Stomach (tissue), 4 donors: ENCODE measurements at regions not wholly inside any gene's neighbourhood (a gene's known extent, or its start where the extent isn't known, plus 50 kb on each side); places are given as distances from the start of the nearest gene placed in this dataset.

ENCODE experiments used
- EP300 ChIP-seq: sonication (generic); formaldehyde crosslinking; IDR thresholded peaks from one replicate; pipeline ENCODE4 v1.6.1; 2017; ENCODE audit warnings: antibody characterized with exemption
- TF ChIP-seq, protein P1 (sequence below), 7 experiments: fragments of 450-650 bp in 4 of 7; fragments of 200-600 bp in 3 of 7; sonication (generic) in 3 of 7; IDR thresholded peaks; one replicate each; pipeline ENCODE4 v1.5.1; 2016 to 2019; ENCODE audit warnings: antibody characterized with exemption in 7 of 7, control low read depth in 2 of 7, mild to moderate bottlenecking in 1 of 7

DNA sequence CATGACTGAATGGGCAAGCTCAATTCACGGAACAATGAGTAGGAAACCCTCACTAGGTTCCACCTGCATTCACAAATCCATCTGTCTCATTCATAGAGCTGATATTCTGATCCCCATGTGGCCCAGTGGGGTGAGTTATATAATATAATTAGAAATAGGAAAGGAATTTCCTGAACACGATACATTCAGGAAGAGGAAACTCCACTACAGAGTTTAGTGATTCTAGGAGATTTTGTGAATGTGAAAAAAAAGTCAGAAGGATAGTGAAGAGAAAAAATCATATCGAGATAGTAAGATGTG, 471.2 kb downstream of the GASK1B start:
- TF ChIP-seq, protein P1, sequence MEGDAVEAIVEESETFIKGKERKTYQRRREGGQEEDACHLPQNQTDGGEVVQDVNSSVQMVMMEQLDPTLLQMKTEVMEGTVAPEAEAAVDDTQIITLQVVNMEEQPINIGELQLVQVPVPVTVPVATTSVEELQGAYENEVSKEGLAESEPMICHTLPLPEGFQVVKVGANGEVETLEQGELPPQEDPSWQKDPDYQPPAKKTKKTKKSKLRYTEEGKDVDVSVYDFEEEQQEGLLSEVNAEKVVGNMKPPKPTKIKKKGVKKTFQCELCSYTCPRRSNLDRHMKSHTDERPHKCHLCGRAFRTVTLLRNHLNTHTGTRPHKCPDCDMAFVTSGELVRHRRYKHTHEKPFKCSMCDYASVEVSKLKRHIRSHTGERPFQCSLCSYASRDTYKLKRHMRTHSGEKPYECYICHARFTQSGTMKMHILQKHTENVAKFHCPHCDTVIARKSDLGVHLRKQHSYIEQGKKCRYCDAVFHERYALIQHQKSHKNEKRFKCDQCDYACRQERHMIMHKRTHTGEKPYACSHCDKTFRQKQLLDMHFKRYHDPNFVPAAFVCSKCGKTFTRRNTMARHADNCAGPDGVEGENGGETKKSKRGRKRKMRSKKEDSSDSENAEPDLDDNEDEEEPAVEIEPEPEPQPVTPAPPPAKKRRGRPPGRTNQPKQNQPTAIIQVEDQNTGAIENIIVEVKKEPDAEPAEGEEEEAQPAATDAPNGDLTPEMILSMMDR (IDR thresholded peaks at IDR 0.05) = no peak
- TF ChIP-seq EP300 = no peak
